Stimulated activated CD8-positive, alpha-beta memory T cell treated with anti-CD3 and anti-CD28 coated beads, Interleukin-15, amount 100 ng/mL, for 48 hours (primary cell): ENCODE measurements at regions not wholly inside any gene's neighbourhood (a gene's known extent, or its start where the extent isn't known, plus 50 kb on each side); places are given as distances from the start of the nearest gene placed in this dataset.

Experiments
- DNase-seq, 2 donors: peaks; one replicate each; pipeline ENCODE4 v3.0.0-alpha.2; 2020; ENCODE audit warnings: low read depth in 2 of 2

GRCh38 chr7:120164-120991, 72.0 kb upstream of the FAM20C start:
- DNase-seq: no peak

GRCh38 chr7:121002-121785, 71.2 kb upstream of the FAM20C start:
- no peak for DNase-seq

GRCh38 chr7:123237-123636, 69.1 kb upstream of the FAM20C start:
- no peak for DNase-seq

GRCh38 chr7:124130-124949, 68.0 kb upstream of the FAM20C start:
- no peak for DNase-seq

GRCh38 chr7:125061-125475, 67.3 kb upstream of the FAM20C start:
- DNase-seq: no peak

GRCh38 chr7:125661-126060, 66.7 kb upstream of the FAM20C start:
- DNase-seq: no peak

GRCh38 chr7:126368-126767, 66.0 kb upstream of the FAM20C start:
- DNase-seq: no peak

GRCh38 chr7:127064-127598, 65.2 kb upstream of the FAM20C start:
- no peak for DNase-seq

- DNase-seq: no peak
Measured at GRCh38 chr7:128171-129080, 63.9 kb upstream of the FAM20C start.

GRCh38 chr7:129366-130221, 62.8 kb upstream of the FAM20C start:
- no peak for DNase-seq

- no peak for DNase-seq
Measured at GRCh38 chr7:130222-130572, 62.2 kb upstream of the FAM20C start.

GRCh38 chr7:130875-131780, 61.2 kb upstream of the FAM20C start:
- DNase-seq: no peak

GRCh38 chr7:131781-132482, 60.4 kb upstream of the FAM20C start:
- DNase-seq: no peak

- DNase-seq: no peak
Measured at GRCh38 chr7:132899-133298, 59.5 kb upstream of the FAM20C start.

- no peak for DNase-seq
Measured at GRCh38 chr7:133470-133869, 58.9 kb upstream of the FAM20C start.

- no peak for DNase-seq
Measured at GRCh38 chr7:134029-134428, 58.3 kb upstream of the FAM20C start.

- DNase-seq: no peak
Measured at GRCh38 chr7:134561-135256, 57.7 kb upstream of the FAM20C start.

- DNase-seq: no peak
Measured at GRCh38 chr7:135257-135653, 57.1 kb upstream of the FAM20C start.
